Erythroblast (primary cell): ENCODE measurements at regions not wholly inside any gene's neighbourhood (a gene's known extent, or its start where the extent isn't known, plus 50 kb on each side); places are given as distances from the start of the nearest gene placed in this dataset.

ENCODE experiments used
- GATA1 ChIP-seq: IDR thresholded peaks from 2 replicates; pipeline ENCODE4 v1.6.1; 2011; ENCODE audit warnings: low read depth, mild to moderate bottlenecking, control low read depth, low read length, moderate library complexity
- POLR2A ChIP-seq: IDR thresholded peaks from 2 replicates; pipeline ENCODE4 v1.6.1; 2011; ENCODE audit warnings: mild to moderate bottlenecking, low read length

DNA sequence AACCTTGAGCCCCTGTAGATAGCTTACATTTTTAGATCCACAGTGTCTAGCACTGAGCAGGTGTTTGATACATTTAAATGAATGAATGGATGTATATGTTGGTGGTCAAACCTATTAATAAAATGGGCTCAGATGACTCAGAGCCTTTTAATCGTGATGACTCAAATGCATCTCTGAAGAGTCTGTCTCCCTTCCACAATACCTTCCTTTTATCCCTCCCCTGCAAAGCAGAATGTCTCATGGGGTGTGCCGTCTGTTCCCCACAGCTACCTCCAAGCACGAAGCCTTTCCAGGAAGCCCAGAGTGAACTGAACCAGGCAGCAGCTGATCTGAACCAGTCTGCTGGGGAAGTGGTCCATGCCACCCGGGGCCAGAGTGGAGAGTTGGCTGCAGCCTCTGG lies 303.5 kb upstream of the TPM1 start:
- TF ChIP-seq POLR2A = no peak
- no peak for TF ChIP-seq GATA1
